ENCODE measurements at regions not wholly inside any gene's neighbourhood (a gene's known extent, or its start where the extent isn't known, plus 50 kb on each side); places are given as distances from the start of the nearest gene placed in this dataset.

GRCh38 chr3:43852066-43852465 is 161.3 kb downstream of the ABHD5 start:
- no peaks in the 10 kb centered on the region for H3K36me3 ChIP-seq (ENCODE audit: insufficient read depth, low read length)
- peak overlapping the region; percentile 46 for H2AFZ ChIP-seq (ENCODE audit: low read depth, low read length)
- no peaks in the 10 kb centered on the region for H3K4me1 ChIP-seq (ENCODE audit: insufficient read depth, low read length)
- no peaks in the 10 kb centered on the region for H3K9me3 ChIP-seq (ENCODE audit: low read length)
- no peak overlapping the region for H3K4me3 ChIP-seq (ENCODE audit: low read length)
- H3K27me3 ChIP-seq (ENCODE audit: insufficient read depth, low read length) = no peaks in the 10 kb centered on the region

GRCh38 chr3:43854283-43854682 is 163.5 kb downstream of the ABHD5 start:
- Histone ChIP-seq H3K9me3 (ENCODE audit: low read length) (no peaks in the 10 kb centered on the region), H3K36me3 (ENCODE audit: insufficient read depth, low read length) (no peaks in the 10 kb centered on the region), H3K27me3 (ENCODE audit: insufficient read depth, low read length) (no peaks in the 10 kb centered on the region), H3K4me3 (ENCODE audit: low read length) (no peak overlapping the region), H2AFZ (ENCODE audit: low read depth, low read length) (no peak overlapping the region), H3K4me1 (ENCODE audit: insufficient read depth, low read length) (no peaks in the 10 kb centered on the region)

- H3K27me3 ChIP-seq (ENCODE audit: insufficient read depth, low read length) = no peaks in the 10 kb centered on the region
- H3K36me3 ChIP-seq (ENCODE audit: insufficient read depth, low read length) = no peaks in the 10 kb centered on the region
- H2AFZ ChIP-seq (ENCODE audit: low read depth, low read length) = no peak overlapping the region
- no peak overlapping the region for H3K4me3 ChIP-seq (ENCODE audit: low read length)
- no peaks in the 10 kb centered on the region for H3K9me3 ChIP-seq (ENCODE audit: low read length)
- H3K4me1 ChIP-seq (ENCODE audit: insufficient read depth, low read length) = no peaks in the 10 kb centered on the region
Measured at GRCh38 chr3:43854916-43855315, 164.2 kb downstream of the ABHD5 start.

- Histone ChIP-seq H3K4me1 (ENCODE audit: insufficient read depth, low read length) (no peaks in the 10 kb centered on the region), H3K27me3 (ENCODE audit: insufficient read depth, low read length) (no peaks in the 10 kb centered on the region), H3K9me3 (ENCODE audit: low read length) (no peaks in the 10 kb centered on the region), H3K36me3 (ENCODE audit: insufficient read depth, low read length) (no peaks in the 10 kb centered on the region), H3K4me3 (ENCODE audit: low read length) (no peak overlapping the region), H2AFZ (ENCODE audit: low read depth, low read length) (no peak overlapping the region)
Measured at GRCh38 chr3:43855674-43856299, 165.0 kb downstream of the ABHD5 start.

- H2AFZ ChIP-seq (ENCODE audit: low read depth, low read length) = no peak overlapping the region
- H3K36me3 ChIP-seq (ENCODE audit: insufficient read depth, low read length) = no peaks in the 10 kb centered on the region
- no peak overlapping the region for H3K4me3 ChIP-seq (ENCODE audit: low read length)
- no peaks in the 10 kb centered on the region for H3K4me1 ChIP-seq (ENCODE audit: insufficient read depth, low read length)
- H3K9me3 ChIP-seq (ENCODE audit: low read length) = no peaks in the 10 kb centered on the region
- H3K27me3 ChIP-seq (ENCODE audit: insufficient read depth, low read length) = no peaks in the 10 kb centered on the region
Measured at GRCh38 chr3:43856351-43856750, 165.6 kb downstream of the ABHD5 start.

DNA sequence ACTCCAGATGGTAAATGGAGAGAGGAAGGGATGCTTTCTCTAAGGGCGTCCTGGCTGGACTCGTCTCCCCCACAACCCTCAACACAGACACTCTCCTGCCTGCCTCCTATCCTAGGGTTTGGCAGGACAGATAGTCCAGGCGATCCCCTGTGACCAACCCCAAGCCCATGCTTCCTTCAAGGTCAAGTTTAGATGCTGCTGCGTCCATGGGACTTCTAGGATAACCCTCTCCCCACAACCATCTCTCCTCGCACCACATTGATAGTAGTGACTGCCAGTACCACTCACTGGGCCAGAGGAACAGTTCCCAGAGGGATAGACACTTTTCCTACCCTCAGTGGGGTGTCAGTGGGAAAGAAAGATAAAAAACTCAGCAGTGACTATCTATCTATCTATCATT is 166.0 kb downstream of the ABHD5 start:
- Histone ChIP-seq H3K4me3 (ENCODE audit: low read length) (no peak overlapping the region), H3K9me3 (ENCODE audit: low read length) (no peaks in the 10 kb centered on the region), H3K27me3 (ENCODE audit: insufficient read depth, low read length) (no peaks in the 10 kb centered on the region), H3K4me1 (ENCODE audit: insufficient read depth, low read length) (no peaks in the 10 kb centered on the region), H3K36me3 (ENCODE audit: insufficient read depth, low read length) (no peaks in the 10 kb centered on the region), H2AFZ (ENCODE audit: low read depth, low read length) (no peak overlapping the region)

DNA sequence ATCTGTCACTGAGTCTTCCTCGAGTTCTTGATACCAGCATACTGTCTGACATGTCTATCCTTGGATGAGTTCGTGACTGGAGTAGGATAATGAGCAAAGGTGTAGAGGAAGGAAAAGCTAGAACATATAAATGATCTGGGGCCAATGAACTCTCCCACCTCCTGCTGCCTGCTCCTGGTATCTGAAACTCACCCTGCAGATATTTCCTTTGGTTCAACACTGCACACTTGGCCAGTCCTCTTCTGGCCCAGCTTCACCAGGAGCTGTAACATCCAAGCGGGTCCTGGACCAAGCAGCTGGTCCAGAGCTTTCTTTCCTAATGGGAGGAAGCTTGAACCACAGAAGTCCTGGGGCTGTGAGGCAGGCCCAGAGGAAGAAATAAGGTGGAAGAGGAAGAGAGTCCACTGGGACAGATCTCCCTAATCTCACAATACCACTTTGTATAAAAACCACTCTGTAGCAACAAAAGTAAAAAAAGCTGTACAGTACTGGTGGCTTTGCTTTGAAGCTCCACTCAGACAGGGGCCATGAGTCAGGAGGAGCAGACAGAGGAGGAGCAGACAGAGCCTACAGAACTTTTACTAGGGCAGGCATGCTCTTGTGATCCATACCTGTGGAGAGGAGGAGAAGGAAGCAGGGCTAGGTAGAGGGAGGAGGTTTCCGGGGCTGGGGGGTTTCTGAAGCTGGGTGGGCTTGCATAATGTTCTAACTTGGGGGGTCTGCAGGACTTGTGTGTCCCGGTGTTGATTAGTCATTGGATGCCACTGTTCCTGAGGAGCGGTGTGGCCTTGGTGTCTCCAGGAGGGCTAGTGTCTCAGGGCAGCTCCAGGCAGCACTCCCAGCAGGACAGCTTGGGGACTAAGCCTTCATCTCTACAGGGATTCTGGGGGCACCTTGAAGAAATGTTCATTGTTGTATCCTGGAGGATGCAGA is 166.9 kb downstream of the ABHD5 start:
- Histone ChIP-seq H3K4me3 (ENCODE audit: low read length) (no peak overlapping the region), H3K27me3 (ENCODE audit: insufficient read depth, low read length) (no peaks in the 10 kb centered on the region), H3K36me3 (ENCODE audit: insufficient read depth, low read length) (no peaks in the 10 kb centered on the region), H2AFZ (ENCODE audit: low read depth, low read length) (no peak overlapping the region), H3K9me3 (ENCODE audit: low read length) (no peaks in the 10 kb centered on the region), H3K4me1 (ENCODE audit: insufficient read depth, low read length) (no peaks in the 10 kb centered on the region)

GRCh38 chr3:43858294-43858701 is 167.6 kb downstream of the ABHD5 start:
- no peaks in the 10 kb centered on the region for H3K4me1 ChIP-seq (ENCODE audit: insufficient read depth, low read length)
- H3K9me3 ChIP-seq (ENCODE audit: low read length) = no peaks in the 10 kb centered on the region
- no peak overlapping the region for H2AFZ ChIP-seq (ENCODE audit: low read depth, low read length)
- H3K36me3 ChIP-seq (ENCODE audit: insufficient read depth, low read length) = no peaks in the 10 kb centered on the region
- H3K27me3 ChIP-seq (ENCODE audit: insufficient read depth, low read length) = no peaks in the 10 kb centered on the region
- no peak overlapping the region for H3K4me3 ChIP-seq (ENCODE audit: low read length)

GRCh38 chr3:43859766-43860165 is 169.0 kb downstream of the ABHD5 start:
- H3K4me1 ChIP-seq (ENCODE audit: insufficient read depth, low read length) = no peaks in the 10 kb centered on the region
- no peaks in the 10 kb centered on the region for H3K9me3 ChIP-seq (ENCODE audit: low read length)
- H3K36me3 ChIP-seq (ENCODE audit: insufficient read depth, low read length) = no peaks in the 10 kb centered on the region
- H3K4me3 ChIP-seq (ENCODE audit: low read length) = no peak overlapping the region
- no peaks in the 10 kb centered on the region for H3K27me3 ChIP-seq (ENCODE audit: insufficient read depth, low read length)
- H2AFZ ChIP-seq (ENCODE audit: low read depth, low read length) = no peak overlapping the region

DNA sequence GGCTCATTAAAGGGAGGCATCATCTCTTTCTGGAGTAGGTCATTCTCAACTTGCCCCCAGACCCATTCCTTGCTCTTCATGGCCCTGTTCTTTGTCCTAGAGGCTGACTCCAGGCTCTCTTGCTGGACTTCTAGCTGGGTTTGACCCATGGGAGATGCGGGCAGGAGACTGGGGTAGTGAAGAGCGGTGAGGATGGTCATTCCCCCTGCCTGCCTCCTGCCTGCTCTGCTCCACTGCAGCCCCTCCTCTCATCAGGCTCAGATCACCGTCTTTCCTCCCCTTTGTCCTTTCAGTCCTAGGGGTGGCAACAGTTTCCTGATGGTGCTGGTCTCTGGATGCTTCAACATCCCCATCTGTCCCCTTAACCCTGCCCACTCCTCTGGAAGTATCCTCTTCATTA is 170.9 kb downstream of the ABHD5 start:
- no peaks in the 10 kb centered on the region for H3K36me3 ChIP-seq (ENCODE audit: insufficient read depth, low read length)
- no peaks in the 10 kb centered on the region for H3K9me3 ChIP-seq (ENCODE audit: low read length)
- no peaks in the 10 kb centered on the region for H3K4me1 ChIP-seq (ENCODE audit: insufficient read depth, low read length)
- no peak overlapping the region for H2AFZ ChIP-seq (ENCODE audit: low read depth, low read length)
- H3K4me3 ChIP-seq (ENCODE audit: low read length) = no peak overlapping the region
- H3K27me3 ChIP-seq (ENCODE audit: insufficient read depth, low read length) = no peaks in the 10 kb centered on the region

GRCh38 chr3:43862470-43862869 is 171.7 kb downstream of the ABHD5 start:
- no peaks in the 10 kb centered on the region for H3K36me3 ChIP-seq (ENCODE audit: insufficient read depth, low read length)
- H3K4me1 ChIP-seq (ENCODE audit: insufficient read depth, low read length) = no peaks in the 10 kb centered on the region
- H2AFZ ChIP-seq (ENCODE audit: low read depth, low read length) = no peak overlapping the region
- H3K27me3 ChIP-seq (ENCODE audit: insufficient read depth, low read length) = no peaks in the 10 kb centered on the region
- H3K4me3 ChIP-seq (ENCODE audit: low read length) = no peak overlapping the region
- H3K9me3 ChIP-seq (ENCODE audit: low read length) = no peaks in the 10 kb centered on the region

GRCh38 chr3:43862992-43863805 is 172.5 kb downstream of the ABHD5 start:
- Histone ChIP-seq H3K9me3 (ENCODE audit: low read length) (no peaks in the 10 kb centered on the region), H3K4me3 (ENCODE audit: low read length) (no peak overlapping the region), H3K27me3 (ENCODE audit: insufficient read depth, low read length) (no peaks in the 10 kb centered on the region)

More at GRCh38 chr3:43862992-43863805, 172.5 kb downstream of the ABHD5 start:
- no peaks in the 10 kb centered on the region for H3K36me3 ChIP-seq (ENCODE audit: insufficient read depth, low read length)
- no peaks in the 10 kb centered on the region for H3K4me1 ChIP-seq (ENCODE audit: insufficient read depth, low read length)
- H2AFZ ChIP-seq (ENCODE audit: low read depth, low read length) = no peak overlapping the region

Measured in neuron (in vitro differentiated cells).